Caco-2 (cell line): ENCODE measurements at regions not wholly inside any gene's neighbourhood (a gene's known extent, or its start where the extent isn't known, plus 50 kb on each side); places are given as distances from the start of the nearest gene placed in this dataset.

Source experiments
- BruUV-seq: library from RNA; stranded (reverse); fragments of 400-500 nt; replicated peaks from 2 replicates; lab custom pipeline; 2021; lab: Mats Ljungman, UMichigan
- CTCF ChIA-PET: fragments of 300-600 bp; sonication (Branson Sonifier 250); formaldehyde crosslinking; loops from one replicate; lab custom pipeline; 2022; ENCODE audit warnings: antibody characterized with exemption; lab: Charles Lee
- POLR2A ChIA-PET: fragments of 300-600 bp; sonication (Branson Sonifier 250); formaldehyde crosslinking; loops from one replicate; lab custom pipeline; 2022; ENCODE audit warnings: antibody characterized with exemption; lab: Charles Lee
- DNase-seq, 2 experiments: peaks; one replicate each; pipeline versions ENCODE4 v3.0.0 to v3.0.0-alpha.2; 2020 to 2022
- H3K27me3 ChIP-seq: replicated peaks from 2 replicates; pipeline ENCODE4 v1.6.0; 2011; ENCODE audit warnings: low read length; ENCODE audit not compliant: control insufficient read depth, insufficient read depth
- H3K36me3 ChIP-seq: 2 replicates; pipeline ENCODE4 v1.5.1; 2011; ENCODE audit warnings: low read length; ENCODE audit not compliant: control insufficient read depth, insufficient read depth
- H3K4me1 ChIP-seq: fragments of 250-450 bp; sonication (Bioruptor Pico); 2 replicates; pipeline ENCODE4 v1.5.1; 2020; ENCODE audit warnings: mild to moderate bottlenecking
- H3K4me3 ChIP-seq: 2 replicates; pipeline ENCODE4 v1.5.1; 2011; ENCODE audit warnings: low read depth, mild to moderate bottlenecking, control low read depth, low read length
- H3K9me3 ChIP-seq: fragments of 250-450 bp; sonication (Bioruptor Pico); 2 replicates; pipeline ENCODE4 v1.5.1; 2020; ENCODE audit warnings: mild to moderate bottlenecking, moderate library complexity
- H3K27ac Mint-ChIP-seq: one replicate; pipeline ENCODE4 v1.8.0; 2022; ENCODE audit warnings: mixed read lengths; ENCODE audit not compliant: unreplicated experiment
- H3K27me3 Mint-ChIP-seq: one replicate; pipeline ENCODE4 v1.8.0; 2022; ENCODE audit warnings: mixed read lengths; ENCODE audit not compliant: insufficient read depth, unreplicated experiment
- H3K36me3 Mint-ChIP-seq: one replicate; pipeline ENCODE4 v1.8.0; 2022; ENCODE audit warnings: mild to moderate bottlenecking, mixed read lengths; ENCODE audit not compliant: insufficient read depth, unreplicated experiment
- H3K4me1 Mint-ChIP-seq: one replicate; pipeline ENCODE4 v1.8.0; 2022; ENCODE audit warnings: low read depth, mixed read lengths; ENCODE audit not compliant: unreplicated experiment
- H3K4me3 Mint-ChIP-seq: one replicate; pipeline ENCODE4 v1.8.0; 2022; ENCODE audit warnings: mild to moderate bottlenecking, moderate library complexity, mixed read lengths; ENCODE audit not compliant: unreplicated experiment
- H3K9me3 Mint-ChIP-seq: one replicate; pipeline ENCODE4 v1.8.0; 2022; ENCODE audit warnings: mixed read lengths; ENCODE audit not compliant: unreplicated experiment
- intact Hi-C: fragments of 100-400 bp; cut with micrococcal nuclease; formaldehyde crosslinking; loops from one replicate; pipeline ENCODE4 v1.10.0; 2022; ENCODE audit not compliant: unreplicated experiment
- TF ChIP-seq, protein P1 (sequence below), 2 experiments: fragments of 200-600 bp in 1 of 2; IDR thresholded peaks; 1 replicate in 1 of 2; 2 replicates in 1 of 2; pipeline versions ENCODE4 v1.5.1 to v1.8.0; 2011 to 2022; ENCODE audit warnings: antibody characterized with exemption in 1 of 2, control low read depth in 1 of 2, inconsistent platforms in 1 of 2, low read depth in 1 of 2, low read length in 1 of 2, mild to moderate bottlenecking in 1 of 2, moderate library complexity in 1 of 2; ENCODE audit not compliant: insufficient read depth in 1 of 2, severe bottlenecking in 1 of 2, unreplicated experiment in 1 of 2

DNA sequence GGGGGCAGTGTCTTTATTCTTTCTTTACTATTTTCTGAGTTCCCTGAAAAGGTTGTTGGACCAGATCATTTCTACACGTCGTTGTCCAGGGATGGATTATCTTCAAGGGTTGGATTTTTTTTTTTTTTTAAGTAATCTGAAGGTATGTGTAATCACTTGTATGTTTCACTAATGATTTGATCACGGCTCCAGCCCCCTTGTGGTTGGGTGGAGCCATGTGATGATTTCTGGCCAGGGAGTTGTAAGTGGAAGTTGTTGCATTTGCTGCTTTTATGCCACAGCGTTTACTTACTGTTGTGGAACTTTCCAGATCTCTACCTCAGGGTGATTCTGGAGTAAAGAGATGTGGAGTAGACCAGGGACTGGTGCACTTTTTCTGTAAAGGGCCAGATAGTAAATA lies 390.3 kb downstream of the AACS start:
- Histone ChIP-seq H3K4me3 (no peak overlapping the region), H3K9me3 (no peaks in the 10 kb centered on the region), H3K36me3 (no peaks in the 10 kb centered on the region), H3K4me1 (no peaks in the 10 kb centered on the region), H3K27me3 (no peaks in the 10 kb centered on the region)
- Mint-ChIP-seq H3K4me1 (no peaks in the 10 kb centered on the region), H3K27me3 (peaks cover 22% of the 10 kb centered on the region), H3K36me3 (no peaks in the 10 kb centered on the region), H3K4me3 (no peak overlapping the region), H3K9me3 (no peaks in the 10 kb centered on the region), H3K27ac (no peak overlapping the region)
- no peak for DNase-seq
- CTCF ChIA-PET = no interaction called here
- TF ChIP-seq, protein P1, sequence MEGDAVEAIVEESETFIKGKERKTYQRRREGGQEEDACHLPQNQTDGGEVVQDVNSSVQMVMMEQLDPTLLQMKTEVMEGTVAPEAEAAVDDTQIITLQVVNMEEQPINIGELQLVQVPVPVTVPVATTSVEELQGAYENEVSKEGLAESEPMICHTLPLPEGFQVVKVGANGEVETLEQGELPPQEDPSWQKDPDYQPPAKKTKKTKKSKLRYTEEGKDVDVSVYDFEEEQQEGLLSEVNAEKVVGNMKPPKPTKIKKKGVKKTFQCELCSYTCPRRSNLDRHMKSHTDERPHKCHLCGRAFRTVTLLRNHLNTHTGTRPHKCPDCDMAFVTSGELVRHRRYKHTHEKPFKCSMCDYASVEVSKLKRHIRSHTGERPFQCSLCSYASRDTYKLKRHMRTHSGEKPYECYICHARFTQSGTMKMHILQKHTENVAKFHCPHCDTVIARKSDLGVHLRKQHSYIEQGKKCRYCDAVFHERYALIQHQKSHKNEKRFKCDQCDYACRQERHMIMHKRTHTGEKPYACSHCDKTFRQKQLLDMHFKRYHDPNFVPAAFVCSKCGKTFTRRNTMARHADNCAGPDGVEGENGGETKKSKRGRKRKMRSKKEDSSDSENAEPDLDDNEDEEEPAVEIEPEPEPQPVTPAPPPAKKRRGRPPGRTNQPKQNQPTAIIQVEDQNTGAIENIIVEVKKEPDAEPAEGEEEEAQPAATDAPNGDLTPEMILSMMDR (IDR thresholded peaks at IDR 0.05; ENCODE audit: insufficient read depth in 1 of 2, low read depth in 1 of 2, low read length in 1 of 2, severe bottlenecking in 1 of 2, unreplicated experiment in 1 of 2) = peak in 1 of 2 experiments; percentile 13
- BruUV-seq = no TSS peak
- POLR2A ChIA-PET = no interaction called here
- intact Hi-C loops = no loop called here

DNA sequence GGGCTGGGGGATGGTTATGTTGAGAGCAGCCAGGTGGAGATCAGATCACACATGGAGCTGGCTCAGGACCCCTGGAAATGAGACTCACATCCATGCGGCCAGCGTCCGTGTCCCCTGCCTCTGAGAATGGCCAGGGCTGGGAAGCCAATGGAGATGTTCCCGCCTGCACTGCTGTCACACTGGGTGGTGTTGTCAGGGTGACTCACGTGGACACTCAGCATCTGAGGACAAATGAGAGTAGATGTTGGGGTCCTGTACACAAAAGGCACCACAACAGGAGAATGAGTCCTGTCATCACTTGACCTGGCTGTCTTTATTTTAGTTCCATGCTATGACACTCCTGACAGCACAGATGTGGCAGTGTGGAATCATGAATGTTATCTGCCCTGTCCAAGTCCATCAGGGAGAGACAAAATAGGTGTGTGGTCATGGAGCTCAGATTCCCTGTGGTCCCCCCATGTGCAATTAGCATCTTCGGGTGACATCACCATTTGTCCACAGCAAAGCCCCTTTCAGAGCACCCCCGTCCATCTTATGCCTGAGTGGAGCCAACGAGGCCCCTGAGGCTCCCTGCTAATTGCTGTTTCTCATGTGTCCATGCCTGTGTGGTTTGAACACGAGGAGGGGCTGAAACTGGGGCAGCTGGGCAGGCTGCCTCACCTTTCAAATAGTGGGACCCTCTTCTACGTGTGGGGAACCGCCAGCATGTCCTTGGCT lies 393.5 kb downstream of the AACS start:
- CTCF ChIA-PET = no interaction called here
- no peak overlapping the region for H3K4me3 Mint-ChIP-seq
- H3K27ac Mint-ChIP-seq = no peak overlapping the region
- intact Hi-C loops = no loop called here
- H3K9me3 Mint-ChIP-seq = peaks cover 9% of the 10 kb centered on the region
- no peaks in the 10 kb centered on the region for H3K36me3 ChIP-seq
- H3K36me3 Mint-ChIP-seq = no peaks in the 10 kb centered on the region
- TF ChIP-seq, protein P1 (IDR thresholded peaks at IDR 0.05; ENCODE audit: insufficient read depth in 1 of 2, low read depth in 1 of 2, low read length in 1 of 2, severe bottlenecking in 1 of 2, unreplicated experiment in 1 of 2) = no peak
- peaks cover 23% of the 10 kb centered on the region for H3K27me3 Mint-ChIP-seq
- BruUV-seq = no TSS peak
- H3K4me3 ChIP-seq = no peak overlapping the region
- no peak for DNase-seq
- no peaks in the 10 kb centered on the region for H3K9me3 ChIP-seq
- H3K27me3 ChIP-seq = no peaks in the 10 kb centered on the region
- POLR2A ChIA-PET = no interaction called here
- H3K4me1 Mint-ChIP-seq = no peaks in the 10 kb centered on the region
- no peaks in the 10 kb centered on the region for H3K4me1 ChIP-seq

DNA sequence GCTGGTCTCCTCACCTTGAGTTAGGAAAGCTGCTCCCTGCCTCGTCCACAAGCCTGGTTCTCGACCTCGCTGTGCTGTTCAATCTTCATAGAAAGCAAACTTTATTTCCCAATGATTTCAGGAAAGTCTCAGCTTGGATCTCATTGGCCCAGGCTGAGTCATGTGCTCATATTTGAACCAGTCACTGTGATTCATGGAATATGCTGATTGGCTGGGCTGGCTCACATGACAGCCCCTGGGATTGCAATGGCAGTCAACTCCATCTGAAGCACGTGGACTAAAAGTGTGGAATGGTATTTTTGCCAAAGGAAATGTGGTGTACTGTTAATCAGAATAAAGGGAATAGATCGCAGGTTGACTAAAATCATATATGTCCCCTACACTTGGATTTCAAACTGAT lies 396.6 kb downstream of the AACS start:
- Histone ChIP-seq H3K36me3 (no peaks in the 10 kb centered on the region), H3K9me3 (no peaks in the 10 kb centered on the region), H3K4me1 (no peaks in the 10 kb centered on the region), H3K27me3 (no peaks in the 10 kb centered on the region), H3K4me3 (no peak overlapping the region)
- intact Hi-C loops = no loop called here
- DNase-seq = no peak
- Mint-ChIP-seq H3K4me3 (no peak overlapping the region), H3K9me3 (peaks cover 9% of the 10 kb centered on the region), H3K4me1 (no peaks in the 10 kb centered on the region), H3K27me3 (peaks cover 13% of the 10 kb centered on the region), H3K27ac (no peak overlapping the region), H3K36me3 (no peaks in the 10 kb centered on the region)
- ChIA-PET CTCF (no interaction called here), POLR2A (no interaction called here)
- BruUV-seq = no TSS peak
- TF ChIP-seq, protein P1 (IDR thresholded peaks at IDR 0.05; ENCODE audit: insufficient read depth in 1 of 2, low read depth in 1 of 2, low read length in 1 of 2, severe bottlenecking in 1 of 2, unreplicated experiment in 1 of 2) = no peak
